HG03565 (cell line): ENCODE measurements at regions not wholly inside any gene's neighbourhood (a gene's known extent, or its start where the extent isn't known, plus 50 kb on each side); places are given as distances from the start of the nearest gene placed in this dataset.

Experiments used
- ATAC-seq: cut with Tn5 transposase; IDR thresholded peaks from one replicate; pipeline ENCODE4 v1.9.1; 2021; ENCODE audit warnings: mild to moderate bottlenecking, moderate library complexity; ENCODE audit not compliant: unreplicated experiment

DNA sequence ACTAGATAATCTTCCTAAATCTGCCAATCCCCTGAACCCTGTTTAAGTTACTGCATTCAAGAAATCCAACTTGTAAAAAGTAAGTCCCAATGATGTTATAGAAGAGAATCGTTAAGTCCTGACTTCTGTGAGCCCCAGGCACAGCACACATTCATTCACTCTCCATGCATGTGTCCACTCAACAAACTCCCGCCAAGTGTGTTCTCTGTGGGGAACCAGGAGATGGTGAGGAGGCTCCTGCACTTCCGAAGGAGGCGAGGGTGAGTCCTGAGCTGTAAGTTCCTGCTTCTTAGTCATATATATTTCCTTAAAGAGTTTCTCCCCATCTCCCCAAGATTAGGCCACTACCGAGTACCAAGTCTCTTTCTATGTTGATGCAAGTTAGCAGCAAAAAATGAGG is 635.0 kb upstream of the ID2 start:
- ATAC-seq: no peak

DNA sequence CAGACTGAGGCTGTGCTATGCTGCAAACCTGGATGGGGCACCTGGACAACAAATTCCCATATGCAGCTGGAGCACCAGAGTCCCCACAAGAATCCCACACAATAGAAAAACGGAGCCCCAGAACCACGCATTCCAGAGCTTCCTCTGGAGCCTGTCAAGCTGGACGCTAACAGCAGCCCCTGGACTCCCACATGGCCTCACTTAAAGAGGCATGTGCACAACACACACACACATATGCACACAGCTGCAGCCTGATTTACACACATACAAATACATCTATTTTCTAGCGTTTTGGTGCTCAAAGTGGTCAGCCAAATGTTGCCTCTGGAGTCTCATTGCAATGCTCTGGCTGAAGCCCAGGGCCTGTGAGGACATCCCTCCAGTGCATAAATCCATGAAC is 632.7 kb upstream of the ID2 start:
- ATAC-seq: no peak

DNA sequence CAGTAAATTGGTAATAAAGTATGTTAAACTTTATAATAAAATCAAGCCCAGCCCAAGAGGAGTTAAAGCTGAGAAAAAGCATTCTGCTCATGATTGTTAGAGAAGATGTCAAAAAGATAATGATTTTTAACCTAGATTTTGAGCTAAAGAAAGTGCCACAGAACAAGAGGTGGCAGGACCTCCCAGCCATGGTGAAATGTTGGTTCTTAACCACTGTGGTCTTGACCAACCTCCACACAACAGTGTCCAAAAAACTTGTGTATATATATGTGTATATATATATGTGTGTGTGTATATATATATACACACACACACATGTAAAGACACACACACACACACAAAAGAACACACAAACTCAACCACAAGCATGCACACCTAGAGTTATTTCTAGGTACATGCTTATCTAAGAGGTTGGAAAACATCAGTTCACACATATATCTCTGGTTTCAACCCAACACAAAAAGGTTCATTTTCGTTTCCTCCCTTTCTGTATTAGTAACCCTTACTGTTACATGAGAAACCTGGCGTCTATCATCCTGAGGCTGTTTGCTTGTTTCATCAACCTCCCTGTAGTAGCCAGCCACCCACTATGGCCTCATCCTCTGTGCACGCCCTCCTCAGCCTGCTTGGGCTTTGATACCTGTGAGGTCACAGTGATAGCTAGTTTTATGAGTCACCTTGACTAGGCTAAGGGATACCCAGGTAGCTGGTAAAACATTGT is 631.8 kb upstream of the ID2 start:
- ATAC-seq: peak; percentile 86

DNA sequence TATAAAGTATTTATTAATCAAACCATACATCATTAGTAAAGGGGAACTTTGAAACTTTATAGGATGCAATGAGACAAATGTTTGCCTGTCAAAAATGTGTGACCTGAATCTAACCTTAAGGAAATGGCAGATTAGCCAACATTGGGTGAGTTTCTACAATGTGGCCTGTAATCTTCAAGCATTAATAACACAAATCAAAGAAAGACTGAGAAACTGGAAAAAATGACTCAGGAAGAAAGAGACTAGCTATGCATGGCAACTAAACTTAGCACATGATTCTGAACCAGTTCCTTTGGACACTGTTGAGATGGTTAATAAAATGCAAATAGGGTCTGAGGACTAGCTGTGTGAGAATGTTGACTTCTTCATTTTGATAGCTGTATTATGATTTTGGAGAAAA is 628.6 kb upstream of the ID2 start:
- no peak for ATAC-seq

GRCh38 chr2:8054070-8054469 is 627.8 kb upstream of the ID2 start:
- no peak for ATAC-seq

DNA sequence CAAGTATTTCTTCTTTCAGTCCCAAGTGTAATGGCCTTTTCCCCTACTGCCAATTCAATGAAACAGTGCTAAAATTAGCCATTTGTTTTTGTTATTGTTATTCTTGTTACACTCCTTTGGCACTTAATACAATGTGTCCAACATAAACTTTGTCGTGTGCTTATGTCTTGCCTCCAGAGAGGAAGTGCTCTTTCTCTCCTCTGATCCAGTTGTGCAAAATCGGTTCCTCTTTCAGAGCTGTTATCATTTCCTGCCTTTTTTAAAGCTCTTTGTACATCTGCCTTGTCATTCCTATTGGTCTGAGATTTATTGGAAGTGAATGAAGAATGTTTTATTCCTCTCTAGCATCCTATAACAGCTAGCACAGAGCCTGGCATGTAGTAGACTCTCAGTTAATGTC is 623.2 kb upstream of the ID2 start:
- ATAC-seq: no peak

GRCh38 chr2:8059255-8059654 is 622.6 kb upstream of the ID2 start:
- ATAC-seq: no peak

- no peak for ATAC-seq
These were observed 622.1 kb upstream of the ID2 start for GRCh38 chr2:8059794-8060193.

DNA sequence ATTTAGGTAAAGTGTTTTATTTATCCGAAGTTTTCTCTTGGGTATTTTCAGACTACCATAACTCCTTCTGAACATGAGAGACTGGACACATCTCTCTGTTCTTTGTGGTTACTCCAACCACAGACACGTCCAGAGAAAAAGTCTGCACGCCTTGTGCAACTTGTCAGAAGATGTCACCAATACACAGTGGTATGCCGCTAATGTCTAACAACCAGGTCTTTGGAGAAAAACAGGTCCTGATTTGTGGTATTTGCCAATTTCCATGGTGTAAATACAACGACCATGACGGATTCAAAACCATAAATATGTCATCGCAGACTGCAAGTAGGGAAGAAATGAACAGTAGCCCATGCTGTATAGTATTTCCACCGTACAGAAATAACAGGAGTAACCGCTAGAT is 620.6 kb upstream of the ID2 start:
- no peak for ATAC-seq

- no peak for ATAC-seq
These were observed 617.3 kb upstream of the ID2 start for GRCh38 chr2:8064603-8065002.

DNA sequence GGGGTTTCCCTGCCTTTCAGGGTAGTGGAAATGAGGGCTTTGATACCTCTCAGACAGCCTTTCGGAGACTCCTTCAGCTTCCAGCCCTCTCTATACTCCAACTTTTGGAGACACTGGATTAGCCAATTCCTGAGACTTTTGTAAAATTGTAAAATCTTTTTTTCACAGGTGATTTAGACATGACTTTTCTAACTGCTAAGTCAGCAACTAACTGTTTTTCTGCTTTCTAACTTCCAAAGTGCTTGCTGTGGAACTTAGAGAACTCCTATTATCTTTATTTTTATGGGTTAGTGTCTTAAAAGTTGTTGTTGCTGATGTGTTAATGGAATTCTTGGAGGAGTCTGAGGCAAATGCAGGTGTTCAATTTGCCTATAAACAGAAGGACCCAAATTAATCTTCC is 616.7 kb upstream of the ID2 start:
- ATAC-seq: no peak

DNA sequence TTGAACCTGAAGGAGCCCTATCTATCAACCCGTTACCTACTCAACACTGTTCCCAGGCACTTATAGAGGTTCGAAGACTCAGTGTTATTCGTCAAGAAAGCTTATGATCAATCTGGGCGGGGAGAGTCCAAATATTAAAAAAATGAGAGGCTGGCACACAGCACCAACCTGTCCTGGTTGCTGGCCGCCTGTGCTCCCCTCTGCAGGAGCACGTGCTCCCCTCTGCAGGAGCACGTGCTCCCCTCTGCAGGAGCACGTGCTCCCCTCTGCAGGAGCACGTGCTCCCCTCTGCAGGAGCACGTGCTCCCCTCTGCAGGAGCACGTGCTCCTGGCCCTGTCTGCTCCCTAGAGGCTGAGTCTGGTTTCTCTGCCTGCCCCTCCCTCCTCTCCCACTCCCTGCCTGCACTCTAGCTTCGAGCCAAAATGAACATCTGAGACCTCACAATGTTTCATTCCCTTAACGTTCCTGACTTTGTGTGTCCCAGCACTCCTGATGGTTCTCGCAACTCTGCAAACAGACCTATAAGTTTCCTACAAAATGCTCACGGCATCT is 614.0 kb upstream of the ID2 start:
- ATAC-seq: no peak

DNA sequence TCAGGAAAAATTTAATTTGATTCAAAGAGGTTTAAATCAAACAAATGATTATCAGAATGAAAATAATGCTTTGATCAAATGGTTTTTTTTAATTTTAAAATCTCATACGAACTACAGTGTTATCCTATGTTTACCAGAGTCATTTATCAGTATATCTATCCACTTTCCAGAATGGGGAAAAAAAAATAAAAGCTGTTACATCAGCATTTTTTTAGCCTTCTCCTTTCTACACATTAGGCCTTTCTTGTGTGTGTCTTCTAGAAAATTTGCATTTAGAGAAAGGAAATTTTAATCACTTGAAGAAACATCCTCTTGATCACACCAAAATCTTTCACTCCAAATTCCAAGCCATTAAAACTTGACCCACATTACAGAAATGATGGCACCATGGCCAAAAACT is 608.9 kb upstream of the ID2 start:
- no peak for ATAC-seq

- no peak for ATAC-seq
These were observed 607.9 kb upstream of the ID2 start for GRCh38 chr2:8073916-8074315.

DNA sequence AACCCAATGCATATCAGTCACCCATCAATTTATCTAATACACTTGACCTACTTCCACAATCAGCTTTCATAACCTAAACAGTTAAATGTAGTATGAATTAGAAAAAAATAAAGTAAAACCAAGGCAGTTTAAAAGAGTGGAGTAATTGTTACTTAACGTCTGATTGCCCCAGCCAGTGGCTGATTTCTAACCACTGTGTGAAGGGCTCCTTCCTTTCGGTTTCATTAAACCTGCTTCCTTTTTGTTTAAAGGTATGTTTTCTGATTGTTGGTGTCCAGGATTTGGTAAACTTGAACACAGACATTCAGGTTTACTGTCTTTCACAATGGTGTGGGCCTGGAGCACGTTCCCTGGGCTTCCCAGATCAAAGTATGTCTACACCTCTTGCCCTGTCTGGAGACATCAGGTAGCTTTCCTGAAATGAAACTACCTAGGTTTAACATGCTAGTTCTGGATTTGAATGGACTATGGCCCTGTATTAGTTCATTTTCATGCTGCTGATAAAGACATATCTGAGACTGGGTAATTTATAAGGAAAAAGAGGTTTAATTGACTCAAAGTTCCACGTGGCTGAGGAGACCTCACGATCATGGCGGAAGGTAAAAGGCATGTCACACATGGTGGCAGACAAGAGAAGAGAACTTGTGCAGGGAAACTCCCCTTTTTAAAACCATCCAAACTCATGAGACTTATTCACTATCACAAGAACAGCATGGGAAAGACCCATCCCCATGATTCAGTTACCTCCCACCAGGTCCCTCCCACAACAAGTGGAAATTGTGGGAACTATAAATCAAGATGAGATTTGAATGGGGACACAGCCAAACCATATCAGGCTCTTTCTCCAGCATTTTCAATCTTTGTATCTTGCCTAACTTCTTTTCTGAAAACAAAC is 605.2 kb upstream of the ID2 start:
- ATAC-seq: no peak

DNA sequence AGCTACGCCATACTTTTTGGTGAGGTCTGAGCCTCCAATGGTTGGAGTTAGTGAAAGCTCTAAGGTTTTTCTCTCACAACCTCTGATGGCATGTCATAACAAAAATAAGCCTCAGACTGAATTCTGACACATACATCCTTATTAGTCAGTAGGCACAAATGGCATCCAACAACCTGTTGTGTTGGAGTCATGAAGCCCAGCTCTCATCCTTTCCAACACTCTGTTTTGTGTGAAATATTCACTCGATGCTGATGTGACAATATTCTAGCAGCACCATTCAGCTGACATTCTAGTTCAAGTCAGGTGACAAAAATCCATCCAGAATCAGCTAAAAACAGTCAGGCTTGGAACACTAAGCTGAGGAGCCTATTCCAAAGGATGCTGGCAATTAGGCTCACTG is 603.2 kb upstream of the ID2 start:
- ATAC-seq: no peak

- peak; percentile 41 for ATAC-seq
These were observed 601.8 kb upstream of the ID2 start for GRCh38 chr2:8080063-8080462.

DNA sequence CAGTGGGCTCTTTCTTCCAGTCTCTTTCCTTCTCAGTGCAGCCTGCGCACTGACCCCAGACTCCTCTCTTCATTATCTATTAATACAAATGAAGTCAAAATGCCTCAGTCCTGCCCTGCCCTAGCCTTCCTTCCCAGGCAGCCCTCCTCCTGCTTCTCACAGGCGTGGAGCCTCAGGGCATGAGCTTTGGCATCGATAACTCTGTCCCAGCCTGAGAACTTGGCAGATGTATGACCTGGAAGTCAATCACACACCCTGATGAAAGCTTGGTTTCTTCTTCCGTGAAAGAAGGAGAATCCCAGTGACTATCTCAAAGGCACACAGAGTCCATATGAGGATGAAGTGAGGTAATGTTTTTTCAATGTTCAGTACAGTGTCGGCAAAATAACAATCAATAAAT is 600.7 kb upstream of the ID2 start:
- ATAC-seq: no peak

DNA sequence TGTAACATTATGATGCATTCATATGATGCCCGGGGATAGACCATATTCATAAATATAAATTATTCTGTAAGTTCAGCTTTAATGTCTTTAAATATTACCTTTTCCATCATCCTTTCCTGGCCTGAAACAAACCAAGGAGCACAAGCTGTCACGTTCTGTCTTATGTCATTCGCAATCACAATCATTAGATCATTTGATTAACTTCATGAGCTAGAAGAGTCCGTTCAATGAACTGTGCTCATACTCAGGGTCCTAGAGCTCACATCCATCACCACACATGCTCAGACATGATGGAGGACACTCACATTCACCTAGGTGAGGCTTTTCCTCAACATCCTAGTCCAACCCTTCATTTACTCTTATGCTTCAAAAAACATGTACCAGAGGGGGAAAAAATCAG is 599.0 kb upstream of the ID2 start:
- ATAC-seq: no peak

- ATAC-seq: no peak
These were observed 595.5 kb upstream of the ID2 start for GRCh38 chr2:8086357-8086756.

- no peak for ATAC-seq
These were observed 594.9 kb upstream of the ID2 start for GRCh38 chr2:8086796-8087479.

DNA sequence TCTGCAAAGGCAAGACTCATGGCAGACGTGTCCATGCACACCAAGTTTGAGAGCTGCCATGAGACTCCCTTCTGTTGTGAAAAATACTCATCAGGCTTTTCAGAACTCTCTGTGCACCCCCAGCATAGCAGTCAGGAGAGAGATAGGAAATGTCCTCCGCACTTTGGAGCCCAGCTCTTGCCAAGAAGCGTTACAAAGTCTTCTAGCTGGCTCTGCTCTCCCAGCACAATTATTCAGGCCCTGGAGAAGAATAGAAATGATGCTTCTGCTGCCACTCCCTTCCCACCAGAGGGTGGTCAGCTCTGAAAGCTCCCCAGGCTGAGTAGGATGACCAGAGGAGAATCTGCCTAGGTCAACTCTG is 594.4 kb upstream of the ID2 start:
- no peak for ATAC-seq
